Upper lobe of left lung (tissue), 4 donors: ENCODE measurements at regions not wholly inside any gene's neighbourhood (a gene's known extent, or its start where the extent isn't known, plus 50 kb on each side); places are given as distances from the start of the nearest gene placed in this dataset.

Experiments used
- CTCF ChIP-seq, 6 experiments: fragments of 450-650 bp in 4 of 6; fragments of 200-600 bp in 2 of 6; sonication (generic) in 2 of 6; IDR thresholded peaks; one replicate each; pipeline ENCODE4 v1.5.1; 2016 to 2019; ENCODE audit warnings: antibody characterized with exemption in 6 of 6
- EP300 ChIP-seq, 4 donors: sonication (generic); formaldehyde crosslinking; IDR thresholded peaks; one replicate each; pipeline ENCODE4 v1.5.1; 2017; ENCODE audit warnings: antibody characterized with exemption in 4 of 4, control low read depth in 2 of 4
- POLR2A ChIP-seq, 4 donors: fragments of 450-650 bp; IDR thresholded peaks; one replicate each; pipeline ENCODE4 v1.5.1; 2016 to 2017; ENCODE audit warnings: antibody characterized with exemption in 4 of 4, mild to moderate bottlenecking in 2 of 4

- TF ChIP-seq CTCF (IDR thresholded peaks at IDR 0.05) (no peak), EP300 (IDR thresholded peaks at IDR 0.05) (no peak), POLR2A (IDR thresholded peaks at IDR 0.05) (no peak)
These were observed 59.9 kb upstream of the ZBED5 start for GRCh38 chr11:10917802-10918201.
